Muscle of back (tissue), 3 donors: ENCODE measurements at regions not wholly inside any gene's neighbourhood (a gene's known extent, or its start where the extent isn't known, plus 50 kb on each side); places are given as distances from the start of the nearest gene placed in this dataset.
"Not testable (repeated sequence)": the region's sequence is repeated elsewhere in the genome, so short reads cannot be mapped to it uniquely, and the experiment has no call there.

Experiments
- DNase-seq, 3 donors: peaks; one replicate each; pipeline versions ENCODE4 v3.0.0 to v3.0.0-alpha.2; 2013

- not testable (repeated sequence) for DNase-seq
Observed at GRCh38 chr2:129417041-129417440, 562.4 kb upstream of the RAB6C start.

GRCh38 chr2:129422028-129422427 lies 557.4 kb upstream of the RAB6C start:
- DNase-seq, result no peak

DNA sequence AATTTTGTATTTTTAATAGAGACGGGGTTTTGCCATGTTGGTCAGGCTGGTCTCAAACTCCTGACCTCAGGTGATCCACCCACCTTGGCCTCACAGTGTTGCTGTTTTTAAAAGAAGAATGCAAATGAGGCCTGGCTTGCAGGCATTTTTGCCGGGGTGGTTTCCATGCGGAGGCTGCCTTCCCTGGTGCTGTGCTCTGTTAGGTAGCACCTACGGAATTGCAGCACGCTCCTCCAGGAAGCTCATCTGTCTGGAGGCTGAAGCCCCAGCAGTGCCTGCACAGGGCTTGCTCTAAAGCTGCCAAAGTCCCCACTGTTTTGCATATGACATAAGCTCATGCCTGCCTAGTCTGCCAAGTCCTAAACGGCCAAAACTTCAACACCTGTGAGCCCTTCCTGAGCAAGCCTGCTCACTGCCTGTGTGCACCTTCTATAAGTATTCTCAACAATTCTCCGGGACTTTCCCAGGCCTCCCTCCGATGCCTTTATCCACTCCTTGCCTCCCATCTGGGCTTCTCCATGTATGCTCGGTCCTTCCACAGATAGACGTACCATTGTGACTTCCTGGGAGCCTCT lies 551.3 kb upstream of the RAB6C start:
- DNase-seq, result no peak

DNA sequence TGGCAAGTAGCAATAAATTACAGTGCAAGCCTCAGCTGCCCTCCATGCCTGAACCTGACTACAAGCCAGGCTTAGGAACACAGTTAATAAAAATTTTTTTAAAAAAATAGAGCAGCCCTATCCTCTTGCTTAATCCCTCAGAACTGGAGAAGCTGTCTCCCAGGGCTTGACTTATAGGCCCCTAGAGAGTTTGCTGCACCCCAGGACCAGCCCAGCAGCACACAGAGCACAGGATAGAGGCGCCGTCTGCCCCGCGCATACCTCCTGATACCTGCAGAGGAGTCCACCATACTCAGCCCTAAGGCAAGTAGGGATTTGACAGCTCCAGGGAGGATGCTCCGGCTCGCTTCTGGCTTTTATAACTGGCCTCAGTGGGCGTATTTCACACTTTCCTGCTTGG lies 548.6 kb upstream of the RAB6C start:
- DNase-seq, result no peak

DNA sequence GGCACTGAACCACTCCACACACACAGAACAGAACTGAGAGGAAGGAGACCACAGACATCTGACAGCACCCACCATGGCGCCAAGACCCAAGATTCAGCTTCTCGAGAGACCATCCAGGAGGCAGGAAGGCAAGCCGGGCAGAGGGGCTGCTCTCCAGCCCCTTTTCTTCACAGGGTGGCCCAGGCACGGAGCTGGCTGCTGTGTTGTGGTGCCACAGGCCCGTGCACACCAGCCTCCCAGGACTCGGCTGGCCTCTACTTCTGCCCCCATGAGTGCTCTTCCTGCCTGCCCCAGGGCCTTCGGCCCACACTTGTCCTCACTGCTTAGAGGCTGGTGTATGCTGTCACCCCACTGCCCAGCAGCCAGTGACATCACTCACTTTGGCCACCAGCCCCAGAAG lies 547.6 kb upstream of the RAB6C start:
- no peak for DNase-seq

- no peak for DNase-seq
Observed at GRCh38 chr2:129436809-129437208, 542.7 kb upstream of the RAB6C start.

DNA sequence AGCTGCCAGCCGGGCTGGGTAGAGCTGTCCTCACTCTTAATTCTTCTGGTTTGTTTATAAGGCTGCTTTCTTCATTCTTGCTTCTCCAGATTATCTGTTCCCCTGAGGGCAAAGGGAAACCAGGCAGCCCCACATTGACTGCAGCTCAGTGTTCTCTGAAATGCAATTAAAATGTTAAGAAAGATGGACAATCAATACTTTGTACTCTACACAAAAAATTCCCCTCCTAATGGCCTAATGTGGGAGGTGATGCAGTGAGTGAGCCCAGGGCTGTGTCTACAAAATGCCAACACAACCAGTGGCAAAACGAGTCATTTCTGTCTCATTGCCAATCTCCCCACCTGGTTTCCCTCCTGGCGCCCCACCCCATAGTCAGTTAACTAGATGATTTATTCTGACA lies 541.7 kb upstream of the RAB6C start:
- DNase-seq, result no peak

DNA sequence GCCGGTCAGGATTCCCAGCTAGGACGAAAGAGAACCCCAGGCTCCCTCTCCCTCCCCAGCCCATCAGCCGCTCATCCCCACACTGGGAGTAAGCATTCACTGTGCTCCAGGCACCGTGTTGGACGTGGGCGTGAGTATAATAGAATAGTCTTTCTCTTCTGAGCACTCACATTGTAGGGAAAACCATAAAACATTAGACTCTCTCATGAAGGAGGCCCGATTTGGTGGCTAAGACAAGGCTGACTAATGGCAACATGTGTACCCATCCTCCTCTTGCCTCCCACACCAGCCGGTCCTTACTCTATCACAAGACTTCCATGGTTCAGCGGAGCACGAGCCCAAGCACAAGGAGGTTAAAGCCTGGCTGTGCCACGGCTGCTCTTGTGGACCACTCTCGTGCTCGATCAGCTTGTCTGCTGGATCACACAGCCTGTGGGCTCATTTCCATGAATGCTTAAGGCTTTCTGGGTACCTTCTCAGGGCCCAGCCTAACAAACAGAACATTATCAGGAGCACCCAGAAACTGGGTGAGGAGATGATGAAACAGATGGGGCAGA lies 540.9 kb upstream of the RAB6C start:
- no peak for DNase-seq

- no peak for DNase-seq
Observed at GRCh38 chr2:129439406-129440302, 539.8 kb upstream of the RAB6C start.

GRCh38 chr2:129441610-129442009 lies 537.9 kb upstream of the RAB6C start:
- DNase-seq, result no peak

GRCh38 chr2:129443235-129443864 lies 536.1 kb upstream of the RAB6C start:
- no peak for DNase-seq

DNA sequence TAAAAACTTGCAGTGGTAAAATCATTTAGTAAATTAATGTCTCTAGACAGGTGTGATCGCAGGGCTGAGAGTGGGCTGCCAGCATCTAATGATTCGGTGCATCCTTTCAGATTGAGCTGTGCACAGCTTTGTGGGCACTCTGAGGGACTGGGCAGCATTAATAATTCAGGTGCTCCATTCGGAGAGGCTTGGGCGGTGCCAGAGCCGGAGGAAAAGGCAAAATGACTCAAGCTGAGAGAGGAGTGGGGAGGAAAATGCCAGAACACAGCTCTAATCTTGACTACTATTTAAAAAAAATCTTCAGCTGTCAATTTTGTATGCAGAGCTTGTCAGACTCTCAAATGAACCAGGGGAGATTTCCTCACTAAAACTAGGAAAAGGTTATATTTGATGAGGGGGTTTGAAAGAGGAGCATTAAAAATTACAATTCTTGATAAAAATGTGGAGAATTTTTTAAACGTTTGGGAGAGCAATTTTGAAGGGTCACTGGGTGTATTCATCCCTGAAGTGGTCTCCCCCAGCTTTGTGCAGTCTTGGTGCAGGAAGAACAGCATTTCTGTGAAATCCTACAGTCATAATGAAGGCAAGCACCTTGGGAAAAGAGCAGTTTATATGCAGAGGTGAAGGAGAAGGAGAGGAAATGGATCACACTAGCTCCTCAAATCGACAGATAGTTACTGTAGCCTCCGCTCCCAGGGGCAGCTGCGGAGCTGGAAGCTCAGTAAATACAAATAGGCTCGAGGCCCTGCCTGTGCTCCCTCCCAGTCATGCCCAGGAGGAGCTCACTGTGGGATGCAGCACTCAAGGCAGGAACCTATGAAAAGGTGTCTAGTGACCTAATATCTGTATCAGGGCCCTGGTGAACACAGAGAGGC lies 535.4 kb upstream of the RAB6C start:
- no peak for DNase-seq

DNA sequence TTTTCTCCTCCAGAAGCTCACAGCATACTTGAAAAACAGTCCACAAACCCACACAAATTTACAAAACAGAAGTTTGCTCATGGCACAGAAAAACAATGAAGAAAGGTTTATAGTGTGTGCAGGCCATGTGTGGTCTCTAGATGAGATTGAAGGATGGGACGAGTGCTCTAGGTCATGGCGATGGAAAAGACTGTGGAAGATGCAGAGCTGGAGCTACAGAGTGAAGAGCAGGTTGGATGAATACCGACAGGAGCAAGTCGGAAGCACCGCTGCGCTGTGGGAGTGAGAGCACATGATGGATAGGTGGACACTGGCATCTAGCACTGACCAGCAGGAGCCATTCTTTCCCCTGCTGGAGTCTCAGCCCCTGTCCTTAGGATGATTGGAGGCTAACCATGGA lies 534.7 kb upstream of the RAB6C start:
- DNase-seq, result no peak

GRCh38 chr2:129456691-129457090 lies 522.8 kb upstream of the RAB6C start:
- DNase-seq, result no peak

GRCh38 chr2:129457277-129457818 lies 522.1 kb upstream of the RAB6C start:
- no peak for DNase-seq

DNA sequence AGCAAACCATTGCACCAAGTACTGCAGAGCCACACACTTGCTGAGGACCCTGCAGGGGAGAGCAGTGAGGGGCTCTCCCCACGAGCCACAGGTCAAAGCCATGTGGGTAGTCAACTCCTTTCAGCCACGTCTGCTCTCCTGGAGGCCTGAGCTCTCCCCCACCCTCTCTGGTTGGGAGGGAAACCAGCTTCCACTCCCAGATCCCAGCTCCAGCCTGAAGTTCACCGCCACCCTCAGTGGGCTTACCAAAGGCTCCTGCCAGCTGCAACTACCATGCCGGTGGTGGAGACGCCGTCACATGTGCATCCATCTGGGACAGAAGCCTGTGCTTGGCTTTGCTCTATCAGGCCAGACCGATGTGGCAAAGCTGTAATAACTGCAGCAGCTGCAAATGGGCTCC lies 521.5 kb upstream of the RAB6C start:
- DNase-seq, result no peak

DNA sequence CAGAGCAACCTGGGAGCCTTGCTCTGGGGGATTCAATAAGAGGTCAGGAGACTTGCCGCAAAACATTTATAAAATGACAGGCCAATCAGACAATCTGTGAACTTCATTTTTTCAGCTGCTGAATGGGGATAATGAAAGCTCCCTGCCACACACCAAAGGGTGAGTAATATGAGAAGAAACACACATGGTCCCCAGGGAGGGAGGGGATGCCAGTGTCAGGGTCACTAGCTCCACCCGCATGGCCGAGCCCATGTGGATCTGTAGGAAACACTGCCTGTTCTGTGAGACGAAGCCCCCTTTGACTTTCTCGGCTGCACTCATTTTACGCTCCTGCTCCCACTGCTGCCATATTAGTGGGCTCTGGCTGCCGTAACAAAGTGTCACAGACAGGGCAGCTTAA lies 521.0 kb upstream of the RAB6C start:
- DNase-seq, result no peak

- DNase-seq, result peak; percentile 5 to 43 (median 10)
Observed at GRCh38 chr2:129459200-129459876, 520.1 kb upstream of the RAB6C start.

GRCh38 chr2:129459881-129460280 lies 519.6 kb upstream of the RAB6C start:
- DNase-seq, result no peak

GRCh38 chr2:129460299-129461198 lies 518.9 kb upstream of the RAB6C start:
- no peak for DNase-seq
